LNCaP clone FGC (cell line): ENCODE measurements at regions not wholly inside any gene's neighbourhood (a gene's known extent, or its start where the extent isn't known, plus 50 kb on each side); places are given as distances from the start of the nearest gene placed in this dataset.
"Not testable (repeated sequence)": the region's sequence is repeated elsewhere in the genome, so short reads cannot be mapped to it uniquely, and the experiment has no call there.

Source experiments
- DNase-seq: peaks from one replicate; pipeline ENCODE4 v3.0.0-alpha.2; 2011; ENCODE audit warnings: low read depth
- H3K4me3 ChIP-seq: 2 replicates; pipeline ENCODE4 v1.5.1; 2011; ENCODE audit warnings: mild to moderate bottlenecking, low read depth, low read length, control low read depth
- TF ChIP-seq, protein P1 (sequence below): IDR thresholded peaks from 2 replicates; pipeline ENCODE4 v1.5.1; 2012; ENCODE audit warnings: mild to moderate bottlenecking; ENCODE audit not compliant: control insufficient read depth, insufficient read depth; ENCODE audit errors: extremely low read depth

DNA sequence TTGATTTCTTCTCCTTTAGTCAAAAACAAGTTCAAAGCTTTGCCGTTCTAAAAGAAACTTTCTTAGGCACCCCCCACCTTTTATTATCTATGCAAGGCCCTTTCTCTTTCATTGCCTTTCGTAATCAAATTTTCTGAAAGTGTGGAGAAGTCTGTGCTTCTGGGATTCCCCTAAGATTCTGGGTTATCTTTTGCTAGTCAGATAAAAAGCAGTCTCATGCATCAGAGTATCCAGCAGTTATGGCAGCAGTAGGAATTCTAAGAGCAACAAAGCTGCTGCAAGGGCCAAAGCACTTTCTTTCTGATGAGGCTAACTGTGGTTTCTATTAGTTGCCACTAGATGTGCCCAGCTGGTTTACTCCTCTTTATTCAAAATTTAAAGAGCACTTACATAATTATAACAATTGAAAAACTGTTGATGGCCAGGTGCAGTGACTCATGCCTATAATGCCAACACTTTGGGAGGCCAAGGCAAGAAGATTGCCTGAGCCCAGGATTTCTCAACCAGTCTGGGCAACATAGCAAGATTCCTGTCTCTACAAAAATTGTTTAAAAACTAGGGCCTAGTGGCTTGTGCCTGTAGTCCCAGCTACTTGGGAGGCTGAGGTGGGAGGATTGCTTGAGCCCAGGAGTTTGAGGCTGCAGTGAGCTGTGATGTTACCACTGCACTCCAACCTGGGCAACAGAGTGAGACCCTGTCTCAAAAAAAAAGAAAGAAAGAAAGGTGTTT is 296.2 kb downstream of the PAPSS1 start:
- H3K4me3 ChIP-seq, result no peak overlapping the region
- no peak for DNase-seq
- TF ChIP-seq, protein P1, sequence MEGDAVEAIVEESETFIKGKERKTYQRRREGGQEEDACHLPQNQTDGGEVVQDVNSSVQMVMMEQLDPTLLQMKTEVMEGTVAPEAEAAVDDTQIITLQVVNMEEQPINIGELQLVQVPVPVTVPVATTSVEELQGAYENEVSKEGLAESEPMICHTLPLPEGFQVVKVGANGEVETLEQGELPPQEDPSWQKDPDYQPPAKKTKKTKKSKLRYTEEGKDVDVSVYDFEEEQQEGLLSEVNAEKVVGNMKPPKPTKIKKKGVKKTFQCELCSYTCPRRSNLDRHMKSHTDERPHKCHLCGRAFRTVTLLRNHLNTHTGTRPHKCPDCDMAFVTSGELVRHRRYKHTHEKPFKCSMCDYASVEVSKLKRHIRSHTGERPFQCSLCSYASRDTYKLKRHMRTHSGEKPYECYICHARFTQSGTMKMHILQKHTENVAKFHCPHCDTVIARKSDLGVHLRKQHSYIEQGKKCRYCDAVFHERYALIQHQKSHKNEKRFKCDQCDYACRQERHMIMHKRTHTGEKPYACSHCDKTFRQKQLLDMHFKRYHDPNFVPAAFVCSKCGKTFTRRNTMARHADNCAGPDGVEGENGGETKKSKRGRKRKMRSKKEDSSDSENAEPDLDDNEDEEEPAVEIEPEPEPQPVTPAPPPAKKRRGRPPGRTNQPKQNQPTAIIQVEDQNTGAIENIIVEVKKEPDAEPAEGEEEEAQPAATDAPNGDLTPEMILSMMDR, result no peak

DNA sequence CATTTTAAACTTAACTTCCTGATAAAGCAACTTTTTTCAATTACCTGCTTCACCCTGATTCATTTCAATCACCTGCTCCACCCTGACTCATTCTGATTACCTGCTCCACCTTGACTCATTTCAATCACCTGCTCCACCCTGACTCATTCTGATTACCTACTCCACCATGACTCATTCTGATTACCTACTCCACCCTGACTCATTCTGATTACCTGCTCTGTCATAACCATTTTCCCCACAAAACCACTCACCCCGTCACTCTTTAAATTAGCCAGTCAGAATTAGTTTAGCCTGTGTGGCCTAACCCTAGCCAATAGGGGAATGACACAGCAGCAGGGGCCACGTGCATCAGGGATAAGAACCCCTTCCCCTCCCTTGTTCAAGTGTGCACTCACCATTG is 300.5 kb downstream of the PAPSS1 start:
- DNase-seq, H3K4me3 ChIP-seq: not testable (repeated sequence)

DNA sequence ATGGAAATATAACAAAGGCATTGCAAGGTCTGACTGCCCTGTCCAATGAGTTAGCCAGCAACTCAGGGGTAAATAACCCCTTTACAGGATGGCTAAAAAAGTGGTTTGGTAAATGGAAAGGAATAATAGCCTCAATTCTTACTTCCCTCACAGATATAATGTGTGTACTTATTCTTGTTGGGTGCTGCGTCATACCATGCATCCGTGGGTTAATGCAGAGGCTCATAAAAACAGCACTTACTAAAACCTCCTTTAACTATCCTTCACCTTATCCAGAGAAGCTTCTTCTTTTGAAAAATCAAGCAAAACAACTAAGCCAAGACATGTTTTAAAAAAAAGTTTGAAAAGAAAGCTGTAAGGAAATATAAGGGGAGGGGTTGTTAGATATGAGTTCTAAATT is 301.0 kb downstream of the PAPSS1 start:
- H3K4me3 ChIP-seq, result no peak overlapping the region
- DNase-seq, result no peak
- TF ChIP-seq, protein P1, result no peak

DNA sequence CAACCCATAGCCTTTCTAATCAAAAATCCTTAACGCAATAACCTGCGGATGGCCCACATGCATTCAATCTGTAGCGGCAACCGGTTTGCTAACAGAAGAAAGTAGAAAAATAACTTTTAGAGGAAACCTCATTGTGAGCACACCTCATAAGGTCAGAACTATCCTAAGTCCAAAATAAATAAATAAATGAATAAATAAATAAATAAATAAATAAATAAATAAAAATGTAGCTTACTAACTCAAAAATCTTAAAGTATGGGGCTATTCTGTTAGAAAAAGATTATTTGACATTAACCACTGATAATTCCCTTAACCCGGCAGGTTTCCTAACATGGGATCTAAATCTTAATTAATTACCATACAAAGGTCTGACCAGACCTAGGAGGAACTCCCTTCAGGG is 304.5 kb downstream of the PAPSS1 start:
- not testable (repeated sequence) for H3K4me3 ChIP-seq, DNase-seq

DNA sequence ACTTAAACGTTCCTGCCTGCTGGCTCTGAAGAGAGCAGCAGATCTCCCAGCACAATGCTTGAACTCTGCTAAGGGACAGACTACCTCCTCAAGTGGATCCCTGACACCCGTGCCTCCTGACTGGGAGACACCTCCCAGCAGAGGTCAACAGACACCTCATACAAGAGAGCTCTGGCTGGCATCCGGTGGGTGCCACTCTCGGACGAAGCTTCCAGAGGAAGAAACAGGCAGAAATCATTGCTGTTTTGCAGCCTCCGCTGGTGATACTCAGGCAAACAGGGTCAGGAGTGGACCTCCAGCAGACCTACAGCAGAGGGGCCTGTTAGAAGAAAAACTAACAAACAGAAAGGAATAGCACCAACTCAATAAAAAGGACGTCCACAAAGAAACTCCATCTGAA is 310.2 kb downstream of the PAPSS1 start:
- not testable (repeated sequence) for DNase-seq, H3K4me3 ChIP-seq

DNA sequence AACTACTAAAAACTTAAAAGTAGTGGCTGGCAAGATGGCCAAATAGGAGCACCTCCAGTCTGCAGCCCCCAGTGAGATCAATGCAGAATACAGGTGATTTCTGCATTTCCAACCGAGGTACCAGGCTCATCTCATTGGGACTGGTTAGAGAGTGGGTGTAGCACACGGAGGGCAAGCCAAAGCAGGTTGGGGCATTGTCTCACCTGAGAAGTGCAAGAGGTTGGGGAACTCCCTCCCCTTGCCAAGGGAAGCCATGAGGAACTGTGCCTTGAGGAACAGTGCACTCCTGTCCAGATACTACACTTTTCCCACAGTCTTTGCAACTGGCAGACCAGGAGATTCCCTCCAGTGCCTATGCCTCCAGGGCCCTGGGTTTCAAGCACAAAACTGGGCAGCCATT is 311.1 kb downstream of the PAPSS1 start:
- DNase-seq, result no peak
- TF ChIP-seq, protein P1, result no peak
- no peak overlapping the region for H3K4me3 ChIP-seq

DNA sequence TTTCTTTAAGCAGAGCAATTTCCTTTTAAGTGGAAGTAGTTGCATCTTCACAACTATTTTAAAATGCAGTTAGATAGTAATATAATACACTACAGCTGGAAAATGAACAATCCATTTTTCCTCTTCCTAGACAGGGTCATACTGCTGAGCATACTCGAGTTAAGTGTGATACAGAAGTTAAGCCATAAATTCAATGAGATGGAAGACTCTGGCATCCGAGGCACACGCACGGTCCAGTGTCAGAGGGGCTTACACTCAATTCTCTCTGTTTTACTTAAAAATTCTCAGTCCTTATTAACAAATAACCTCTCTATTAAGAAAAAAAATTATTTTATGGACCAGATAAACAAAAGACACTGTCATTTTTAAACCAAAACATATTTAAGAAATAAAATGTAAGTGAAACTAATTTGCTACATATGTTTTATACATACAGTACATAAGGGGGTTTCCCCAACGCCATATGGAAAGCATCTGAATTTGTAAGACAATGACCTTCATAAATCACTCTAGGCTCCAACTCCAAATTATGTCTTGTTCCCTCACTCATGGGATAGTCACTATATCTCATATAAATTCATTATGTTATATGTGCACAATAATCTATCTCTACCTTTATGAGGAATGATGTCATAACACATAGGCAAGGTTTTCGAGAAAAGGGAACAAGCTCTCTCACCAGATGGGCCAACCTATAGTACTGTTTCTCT is 315.3 kb downstream of the PAPSS1 start:
- TF ChIP-seq, protein P1, result no peak
- no peak for DNase-seq

DNA sequence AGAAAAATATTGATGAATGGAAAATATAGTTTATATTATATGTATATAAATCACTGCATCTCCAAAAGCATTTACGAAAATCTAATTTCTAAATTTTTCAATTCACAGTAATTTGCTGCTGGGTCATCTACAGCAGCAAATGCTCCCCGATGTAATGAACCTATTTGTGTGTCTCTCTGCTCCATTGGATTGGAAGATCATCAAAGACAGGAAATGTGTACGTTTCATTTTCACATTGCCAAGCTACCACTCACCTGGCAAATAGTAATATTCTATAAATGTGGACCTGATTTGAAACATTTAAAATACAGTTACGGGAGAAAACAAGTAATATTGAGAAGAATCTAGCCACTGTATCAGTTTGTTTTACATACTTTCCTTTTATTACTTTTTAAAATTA is 317.7 kb downstream of the PAPSS1 start:
- TF ChIP-seq, protein P1, result no peak
- DNase-seq, result no peak
- H3K4me3 ChIP-seq, result no peak overlapping the region

More for the DNA sequence above, 315.3 kb downstream of the PAPSS1 start:
- H3K4me3 ChIP-seq, result no peak overlapping the region
